Endodermal cell (in vitro differentiated cells): ENCODE measurements at regions not wholly inside any gene's neighbourhood (a gene's known extent, or its start where the extent isn't known, plus 50 kb on each side); places are given as distances from the start of the nearest gene placed in this dataset.

Source experiments
- DNase-seq: peaks from one replicate; pipeline ENCODE4 v3.0.0-alpha.2; 2017
- H3K27ac ChIP-seq: 2 replicates; pipeline ENCODE4 v1.5.1; 2013; ENCODE audit warnings: mild to moderate bottlenecking, low read depth, low read length, moderate library complexity
- H3K27me3 ChIP-seq: 2 replicates; pipeline ENCODE4 v1.6.1; 2013; ENCODE audit warnings: mild to moderate bottlenecking, low read length, moderate library complexity; ENCODE audit not compliant: insufficient read depth, control insufficient read depth, poor library complexity, severe bottlenecking
- H3K36me3 ChIP-seq: 2 replicates; pipeline ENCODE4 v1.7.0; 2013; ENCODE audit warnings: mild to moderate bottlenecking, low read length, moderate library complexity; ENCODE audit not compliant: control insufficient read depth, insufficient read depth
- H3K4me1 ChIP-seq: one replicate; pipeline ENCODE4 v1.7.0; 2013; ENCODE audit warnings: low read length; ENCODE audit not compliant: control insufficient read depth, insufficient read depth
- H3K4me3 ChIP-seq: 2 replicates; pipeline ENCODE4 v1.5.1; 2013; ENCODE audit warnings: mild to moderate bottlenecking, low read length, moderate library complexity
- H3K9ac ChIP-seq: 2 replicates; pipeline ENCODE4 v1.6.1; 2013; ENCODE audit warnings: mild to moderate bottlenecking, low read length, moderate library complexity; ENCODE audit not compliant: poor library complexity, severe bottlenecking; ENCODE audit errors: extremely low read depth
- H3K9me3 ChIP-seq: 2 replicates; pipeline ENCODE4 v1.6.1; 2013; ENCODE audit warnings: mild to moderate bottlenecking, low read length, moderate library complexity; ENCODE audit not compliant: control insufficient read depth
- H3K27ac Mint-ChIP-seq: 2 replicates; pipeline ENCODE4 v1.8.0; 2020; ENCODE audit warnings: mixed read lengths
- H3K27me3 Mint-ChIP-seq: 2 replicates; pipeline ENCODE4 v1.8.0; 2021; ENCODE audit warnings: mild to moderate bottlenecking, mixed read lengths; ENCODE audit not compliant: insufficient read depth
- H3K36me3 Mint-ChIP-seq: 2 replicates; pipeline ENCODE4 v1.8.0; 2020; ENCODE audit warnings: low read depth, mixed read lengths
- H3K4me1 Mint-ChIP-seq: 2 replicates; pipeline ENCODE4 v1.8.0; 2020; ENCODE audit warnings: mixed read lengths
- H3K4me3 Mint-ChIP-seq: 2 replicates; pipeline ENCODE4 v1.8.0; 2020; ENCODE audit warnings: mild to moderate bottlenecking, moderate library complexity, mixed read lengths
- H3K9me3 Mint-ChIP-seq: 2 replicates; pipeline ENCODE4 v1.8.0; 2020; ENCODE audit warnings: mild to moderate bottlenecking, mixed read lengths
- WGBS, 2 experiments: methylation state at CpG; one replicate each; pipeline versions ENCODE4 v1.1.5 to v1.1.7; 2013; ENCODE audit warnings: missing lambda C conversion rate in 2 of 2, mixed read lengths in 1 of 2; ENCODE audit not compliant: insufficient coverage in 1 of 2, insufficient read length in 1 of 2; 5-methylcytosine and 5-hydroxymethylcytosine counted together
- TF ChIP-seq, protein P1 (sequence below): fragments of 200-600 bp; sonication (generic); conservative IDR thresholded peaks from 2 replicates; pipeline ENCODE4 v1.5.0; 2021; ENCODE audit warnings: antibody characterized with exemption, mild to moderate bottlenecking

DNA sequence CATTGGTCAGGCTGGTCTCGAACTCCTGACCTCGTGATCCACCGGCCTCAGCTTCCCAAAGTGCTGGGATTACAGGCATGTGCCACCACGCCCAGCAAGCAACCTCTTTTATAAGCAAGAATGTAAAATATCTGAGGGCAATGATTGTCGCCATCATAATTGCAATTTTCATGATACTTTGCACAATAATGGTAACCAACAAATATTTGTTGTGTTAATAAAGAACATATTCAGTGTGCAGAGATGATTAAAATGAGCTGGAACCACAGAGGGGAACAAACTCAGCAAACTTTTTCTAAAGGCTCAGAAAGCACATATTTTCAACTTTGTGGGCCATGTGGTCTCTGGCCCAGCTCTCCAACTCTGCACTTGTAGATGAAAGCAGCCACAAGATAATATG is 115.2 kb upstream of the SIX2 start:
- Histone ChIP-seq H3K27ac (no peak overlapping the region), H3K4me1 (no peaks in the 10 kb centered on the region), H3K36me3 (no peaks in the 10 kb centered on the region), H3K27me3 (peaks cover 3% of the 10 kb centered on the region), H3K9ac (no peak overlapping the region), H3K9me3 (no peaks in the 10 kb centered on the region), H3K4me3 (no peak overlapping the region)
- Mint-ChIP-seq H3K4me1 (no peaks in the 10 kb centered on the region), H3K4me3 (no peak overlapping the region), H3K27me3 (peaks cover 2% of the 10 kb centered on the region), H3K36me3 (no peaks in the 10 kb centered on the region), H3K27ac (no peak overlapping the region), H3K9me3 (no peaks in the 10 kb centered on the region)
- TF ChIP-seq, protein P1, sequence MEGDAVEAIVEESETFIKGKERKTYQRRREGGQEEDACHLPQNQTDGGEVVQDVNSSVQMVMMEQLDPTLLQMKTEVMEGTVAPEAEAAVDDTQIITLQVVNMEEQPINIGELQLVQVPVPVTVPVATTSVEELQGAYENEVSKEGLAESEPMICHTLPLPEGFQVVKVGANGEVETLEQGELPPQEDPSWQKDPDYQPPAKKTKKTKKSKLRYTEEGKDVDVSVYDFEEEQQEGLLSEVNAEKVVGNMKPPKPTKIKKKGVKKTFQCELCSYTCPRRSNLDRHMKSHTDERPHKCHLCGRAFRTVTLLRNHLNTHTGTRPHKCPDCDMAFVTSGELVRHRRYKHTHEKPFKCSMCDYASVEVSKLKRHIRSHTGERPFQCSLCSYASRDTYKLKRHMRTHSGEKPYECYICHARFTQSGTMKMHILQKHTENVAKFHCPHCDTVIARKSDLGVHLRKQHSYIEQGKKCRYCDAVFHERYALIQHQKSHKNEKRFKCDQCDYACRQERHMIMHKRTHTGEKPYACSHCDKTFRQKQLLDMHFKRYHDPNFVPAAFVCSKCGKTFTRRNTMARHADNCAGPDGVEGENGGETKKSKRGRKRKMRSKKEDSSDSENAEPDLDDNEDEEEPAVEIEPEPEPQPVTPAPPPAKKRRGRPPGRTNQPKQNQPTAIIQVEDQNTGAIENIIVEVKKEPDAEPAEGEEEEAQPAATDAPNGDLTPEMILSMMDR: no peak
- WGBS, 2 experiments: 93 to 95% methylated on average over 4 to 5 of the region's 5 CpGs
- DNase-seq: no peak

DNA sequence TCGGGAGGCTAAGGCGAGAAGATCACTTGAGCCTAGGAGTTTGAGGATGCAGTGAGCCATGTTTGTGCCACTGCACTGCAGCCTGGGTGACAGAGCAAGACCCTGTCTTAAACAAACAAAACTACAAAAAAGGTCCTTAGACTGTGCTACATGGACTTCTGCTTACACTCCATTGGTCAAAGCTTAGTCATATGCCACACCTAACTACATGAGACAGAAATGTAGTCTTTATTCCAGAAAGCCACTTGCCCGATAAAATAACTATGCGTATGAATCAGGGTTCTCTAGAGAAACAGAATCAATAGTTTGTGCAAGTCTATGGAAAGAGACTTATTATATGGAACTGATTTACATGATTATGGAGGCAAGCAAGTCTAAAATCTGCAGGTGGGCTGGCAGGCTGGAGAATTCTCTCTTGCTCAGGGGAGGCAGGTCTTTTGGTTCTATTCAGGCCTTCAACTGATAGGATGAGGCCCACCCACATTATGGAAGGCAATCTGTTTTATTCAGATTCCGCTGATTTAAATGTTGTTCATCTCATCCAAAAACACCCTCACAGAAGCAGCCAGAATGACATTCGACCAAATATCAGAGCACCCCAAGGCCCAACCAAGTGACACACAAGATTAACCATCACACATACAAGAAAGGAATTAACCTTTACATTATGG is 114.4 kb upstream of the SIX2 start:
- WGBS, 2 experiments: 80 to 83% methylated on average over 5 to 6 of the region's 6 CpGs
- no peak for DNase-seq
- H3K27me3 ChIP-seq: no peaks in the 10 kb centered on the region
- Mint-ChIP-seq H3K27me3 (peaks cover 2% of the 10 kb centered on the region), H3K27ac (no peak overlapping the region), H3K9me3 (no peaks in the 10 kb centered on the region), H3K4me3 (no peak overlapping the region), H3K4me1 (no peaks in the 10 kb centered on the region), H3K36me3 (no peaks in the 10 kb centered on the region)
- TF ChIP-seq, protein P1: no peak
- no peak overlapping the region for H3K27ac ChIP-seq
- H3K4me1 ChIP-seq: no peaks in the 10 kb centered on the region
- H3K36me3 ChIP-seq: no peaks in the 10 kb centered on the region
- no peaks in the 10 kb centered on the region for H3K9me3 ChIP-seq
- no peak overlapping the region for H3K4me3 ChIP-seq
- no peak overlapping the region for H3K9ac ChIP-seq

DNA sequence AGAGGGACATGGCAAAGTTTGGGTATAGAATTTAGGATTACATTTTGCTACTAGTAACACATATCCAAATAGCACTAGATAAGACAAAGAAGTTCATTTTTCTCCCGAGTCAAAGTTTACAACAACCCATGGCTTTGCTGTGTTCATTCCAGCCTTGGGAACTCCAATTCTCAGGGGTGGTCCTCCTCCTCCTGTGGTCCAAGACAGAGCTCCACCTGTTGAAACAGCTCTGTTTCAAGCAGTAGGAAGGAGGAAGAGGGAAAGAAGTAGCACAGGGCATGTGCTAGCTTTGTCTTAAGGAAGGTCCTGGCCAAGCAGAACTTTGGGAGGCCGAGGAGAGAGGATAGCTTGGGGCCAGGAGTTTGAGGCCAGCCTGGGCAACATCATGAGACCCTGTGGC is 113.8 kb upstream of the SIX2 start:
- peaks cover 2% of the 10 kb centered on the region for H3K27me3 Mint-ChIP-seq
- peaks cover 4% of the 10 kb centered on the region for H3K4me1 Mint-ChIP-seq
- no peak overlapping the region for H3K27ac ChIP-seq
- H3K36me3 Mint-ChIP-seq: no peaks in the 10 kb centered on the region
- no peaks in the 10 kb centered on the region for H3K9me3 ChIP-seq
- H3K9me3 Mint-ChIP-seq: no peaks in the 10 kb centered on the region
- H3K36me3 ChIP-seq: no peaks in the 10 kb centered on the region
- H3K9ac ChIP-seq: no peak overlapping the region
- H3K4me1 ChIP-seq: peaks cover 5% of the 10 kb centered on the region
- DNase-seq: no peak
- H3K27me3 ChIP-seq: no peaks in the 10 kb centered on the region
- no peak overlapping the region for H3K4me3 ChIP-seq
- no peak overlapping the region for H3K27ac Mint-ChIP-seq
- TF ChIP-seq, protein P1: no peak
- 94 to 100% methylated on average over 2 of the region's 2 CpGs for WGBS, 2 experiments
- no peak overlapping the region for H3K4me3 Mint-ChIP-seq
